Stimulated activated CD4-positive, alpha-beta T cell treated with anti-CD3 and anti-CD28 coated beads, Interleukin-1b, Interleukin-23, amount 100 ng/mL, for 4 hours (primary cell): ENCODE measurements at regions not wholly inside any gene's neighbourhood (a gene's known extent, or its start where the extent isn't known, plus 50 kb on each side); places are given as distances from the start of the nearest gene placed in this dataset.

Experiments used
- DNase-seq, 2 donors: peaks; one replicate each; pipeline ENCODE4 v3.0.0-alpha.2; 2020; ENCODE audit warnings: low read depth in 2 of 2

GRCh38 chr7:50962962-50963374 lies 180.3 kb upstream of the GRB10 start:
- DNase-seq: no peak

DNA sequence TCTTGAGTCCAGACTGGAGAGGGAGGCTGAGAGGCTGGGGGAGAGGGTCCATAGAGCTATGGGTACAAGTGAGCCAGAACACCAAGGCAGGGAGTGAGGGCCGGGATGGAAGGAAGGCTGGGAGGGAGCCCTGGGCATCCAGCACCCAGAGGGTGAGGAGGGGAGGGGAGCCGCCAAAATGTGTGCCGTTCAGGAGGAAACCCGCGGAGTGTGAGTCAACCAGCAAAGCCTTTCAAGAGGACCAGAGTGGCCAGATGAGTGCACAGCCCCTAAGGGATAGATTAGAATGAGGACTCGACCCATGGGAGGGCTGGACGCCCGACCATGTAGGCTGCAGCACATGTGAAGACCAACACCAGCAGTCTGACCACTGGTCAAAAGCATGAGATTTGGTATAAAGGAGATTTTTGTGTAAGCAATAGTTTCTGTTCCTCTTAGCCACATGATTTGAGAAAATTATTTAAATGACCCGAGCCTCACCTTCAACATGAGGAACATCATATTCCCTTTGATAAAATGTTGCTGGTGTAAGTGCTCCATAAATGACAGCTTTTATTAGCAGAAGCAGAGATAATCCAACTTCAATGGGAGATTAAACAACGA lies 179.7 kb upstream of the GRB10 start:
- no peak for DNase-seq

DNA sequence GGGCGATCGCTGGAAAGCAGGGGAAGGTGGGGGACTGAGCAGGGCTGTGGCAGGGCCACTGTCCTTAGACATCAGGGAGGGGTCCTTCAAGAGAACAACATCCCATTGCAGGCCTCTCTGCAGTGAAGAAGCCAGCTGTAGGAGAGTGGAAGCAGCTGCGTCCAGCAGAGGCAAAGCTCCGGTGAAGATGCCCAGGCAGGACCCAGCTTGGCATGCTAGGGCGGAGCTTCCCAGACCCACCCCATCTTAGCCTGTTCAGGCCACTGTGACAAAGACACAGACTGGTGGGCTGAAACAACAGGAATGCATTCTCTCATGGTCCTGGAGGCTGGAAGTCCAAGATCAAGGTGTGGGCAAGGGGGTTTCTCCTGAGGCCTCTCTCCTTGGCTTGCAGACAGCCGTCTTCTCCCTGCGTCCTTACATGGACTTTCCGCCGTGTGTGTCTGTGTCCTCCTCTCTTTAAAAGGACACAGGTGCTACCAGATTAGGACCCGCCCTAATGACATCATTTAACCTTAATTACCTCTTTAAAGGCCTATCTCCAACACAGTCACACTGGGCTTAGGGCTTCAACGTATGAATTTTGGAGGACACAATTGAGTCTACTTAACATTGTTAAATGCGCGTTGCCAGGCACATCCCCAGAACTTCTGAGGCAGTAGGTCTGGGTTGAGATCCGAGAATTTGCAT lies 178.1 kb upstream of the GRB10 start:
- no peak for DNase-seq

- DNase-seq: no peak
These were observed 177.3 kb upstream of the GRB10 start for GRCh38 chr7:50959991-50960390.

- DNase-seq: no peak
These were observed 176.9 kb upstream of the GRB10 start for GRCh38 chr7:50959560-50959959.

DNA sequence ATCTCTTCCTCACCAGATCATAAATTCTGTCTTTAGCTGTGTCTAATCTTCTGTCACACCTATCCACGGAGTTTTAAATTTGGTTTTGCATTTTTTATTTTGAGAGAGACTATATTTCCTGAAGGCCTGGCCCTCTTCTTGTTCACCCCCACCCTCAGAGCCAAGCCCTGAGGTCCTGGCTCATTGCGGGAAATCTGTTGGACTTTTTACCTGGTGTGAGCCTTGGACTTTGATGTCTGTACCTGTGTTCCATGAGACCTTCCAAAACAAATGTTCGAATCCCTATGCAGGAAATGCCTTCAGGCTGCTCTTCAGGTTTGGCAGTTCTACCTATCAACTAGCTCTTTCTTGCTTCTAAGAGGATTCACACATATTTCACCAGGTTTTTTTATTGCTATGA lies 175.2 kb upstream of the GRB10 start:
- DNase-seq: no peak

DNA sequence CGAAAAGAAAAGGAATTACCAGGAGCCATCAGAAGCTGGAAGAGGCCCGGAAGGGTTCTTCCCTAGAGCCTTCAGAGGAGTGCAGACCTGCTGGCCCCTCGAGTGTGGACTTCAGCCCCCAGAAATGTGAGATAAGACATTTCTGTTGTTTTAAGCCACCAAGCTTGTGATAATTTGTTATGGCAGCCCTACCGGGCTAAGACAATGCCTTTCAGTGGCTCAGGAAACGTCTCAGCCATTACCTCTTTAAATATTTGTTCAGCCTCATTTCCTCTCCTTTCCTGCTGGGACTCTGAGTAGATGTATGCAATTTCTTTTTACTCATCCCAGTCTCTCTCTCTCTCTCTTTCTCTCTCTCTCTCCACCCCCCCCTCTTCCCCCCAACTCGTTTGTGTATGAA lies 174.7 kb upstream of the GRB10 start:
- DNase-seq: no peak

DNA sequence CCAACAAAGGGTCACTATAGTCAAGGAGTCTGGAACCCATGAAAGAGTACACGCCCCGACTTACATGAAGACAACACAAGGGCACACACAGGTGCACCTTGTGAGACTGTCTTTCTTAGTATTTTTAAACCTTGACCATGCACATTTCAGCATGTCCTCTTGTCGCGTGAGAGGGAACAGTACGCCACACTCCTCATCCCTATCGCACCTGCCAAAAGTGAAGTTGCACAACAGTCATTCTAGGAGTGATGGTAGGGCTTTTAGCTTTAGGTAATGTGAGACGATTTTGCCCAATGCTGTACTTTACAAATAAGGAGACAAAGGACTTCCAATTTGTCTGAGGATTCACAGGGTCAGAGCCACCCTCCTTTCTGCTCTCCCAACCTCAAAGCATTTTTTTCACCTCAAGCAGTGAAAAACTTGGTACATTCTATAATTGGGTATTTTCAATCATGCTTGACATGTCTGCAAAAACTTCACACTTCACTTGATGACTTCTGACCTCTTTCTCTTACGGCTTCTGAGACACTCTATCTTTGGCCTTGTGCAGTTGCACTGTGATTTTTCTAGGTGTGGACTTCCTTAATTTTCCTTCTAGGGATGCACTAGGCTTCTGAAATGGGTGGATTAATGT lies 173.9 kb upstream of the GRB10 start:
- no peak for DNase-seq

DNA sequence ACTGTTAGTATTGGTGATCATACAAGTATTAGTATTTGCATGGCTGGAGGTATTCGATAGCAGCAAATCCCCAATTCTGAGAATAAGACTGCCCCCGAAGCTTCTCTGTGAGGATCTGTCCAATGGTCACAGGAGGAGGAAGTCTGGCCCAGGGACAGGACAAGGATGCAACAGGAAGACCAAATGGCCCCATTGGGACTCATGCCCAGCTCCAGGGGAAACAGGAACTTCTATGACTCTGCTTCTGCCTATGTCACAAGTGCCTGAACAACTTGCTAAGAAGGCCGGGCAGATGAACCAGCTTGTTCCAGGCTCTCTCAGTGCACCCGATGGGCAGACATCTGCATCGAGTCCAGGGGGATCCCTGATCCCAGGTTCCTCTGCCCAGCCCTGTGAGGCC lies 172.0 kb upstream of the GRB10 start:
- DNase-seq: no peak

DNA sequence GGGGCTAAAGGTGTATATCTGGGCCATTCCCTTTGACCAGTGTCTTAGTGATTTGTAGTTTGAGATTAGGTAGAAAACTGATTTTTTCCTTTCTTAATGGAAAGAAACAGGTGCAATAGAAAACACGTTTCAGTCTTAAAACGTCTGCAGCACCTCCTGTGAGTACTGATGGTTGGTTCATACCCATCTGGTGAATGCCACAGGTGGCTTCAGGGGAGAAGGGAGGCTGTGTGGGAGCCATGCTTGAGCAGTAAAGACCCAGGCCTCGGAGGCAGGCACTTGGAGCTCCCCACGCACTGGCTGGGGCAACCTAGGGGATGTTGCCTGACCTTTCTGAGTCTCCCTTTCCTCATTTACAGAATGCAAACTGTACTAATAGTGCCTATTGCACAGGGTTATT lies 171.5 kb upstream of the GRB10 start:
- no peak for DNase-seq

DNA sequence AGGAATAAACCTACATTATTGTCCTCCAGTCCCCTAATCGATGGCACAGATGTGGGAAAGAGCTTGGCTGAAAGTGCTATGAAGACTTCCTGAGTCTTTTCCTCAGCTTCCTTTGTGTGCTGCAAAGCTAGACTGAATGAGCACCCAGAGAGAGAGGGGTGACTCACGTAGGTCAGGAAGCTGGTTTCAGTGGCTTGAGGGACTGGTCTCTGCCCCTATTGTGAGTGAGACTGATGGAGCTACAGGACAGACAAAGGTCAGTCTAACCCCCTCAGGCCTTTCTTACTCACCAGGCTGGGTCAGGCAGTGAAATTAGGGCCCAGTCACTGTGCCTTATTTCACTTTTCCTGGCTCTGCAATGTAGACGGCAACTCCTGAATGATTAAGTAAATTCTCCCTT lies 171.1 kb upstream of the GRB10 start:
- no peak for DNase-seq

DNA sequence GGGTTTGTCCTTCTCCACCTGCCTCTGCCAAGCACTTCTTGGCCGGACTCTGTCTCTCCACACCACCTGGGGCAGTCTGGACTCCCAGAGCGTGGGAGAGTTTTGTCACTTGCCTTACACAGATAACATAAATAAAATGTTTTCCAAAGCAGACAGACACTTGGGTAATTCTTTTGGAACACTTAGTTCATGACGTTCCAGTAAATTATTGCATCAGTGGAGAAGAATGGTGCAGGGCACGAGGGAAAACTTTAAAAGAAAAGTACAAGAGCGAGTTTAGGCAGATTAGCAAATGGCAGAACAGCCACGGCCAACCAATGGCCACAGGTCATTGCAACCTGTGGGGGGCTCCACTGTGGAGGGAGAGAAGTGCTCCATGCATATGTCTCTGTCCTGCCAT lies 170.6 kb upstream of the GRB10 start:
- no peak for DNase-seq

GRCh38 chr7:50952544-50952943 lies 169.8 kb upstream of the GRB10 start:
- DNase-seq: no peak

GRCh38 chr7:50952120-50952519 lies 169.4 kb upstream of the GRB10 start:
- DNase-seq: no peak

DNA sequence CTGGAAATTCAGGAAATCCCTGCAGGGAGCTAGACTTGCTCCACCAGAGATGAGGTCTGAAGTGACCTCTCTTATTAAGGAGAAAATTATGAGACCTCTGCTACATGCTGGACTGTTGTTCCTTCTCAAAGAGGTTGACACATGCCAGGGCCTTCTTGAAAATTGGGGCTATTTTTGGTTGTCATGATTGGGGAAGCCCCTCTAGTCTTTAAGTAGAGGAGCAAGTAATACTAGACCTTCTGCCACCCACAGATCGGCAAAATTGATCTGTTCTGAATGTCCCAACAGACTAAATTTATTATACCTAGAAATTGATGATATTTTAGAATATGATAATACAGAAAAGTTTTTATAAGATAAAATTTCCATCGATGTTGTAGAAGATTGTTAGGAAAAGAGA lies 160.8 kb upstream of the GRB10 start:
- DNase-seq: no peak

GRCh38 chr7:50941525-50941924 lies 158.8 kb upstream of the GRB10 start:
- DNase-seq: no peak

GRCh38 chr7:50940621-50941020 lies 157.9 kb upstream of the GRB10 start:
- no peak for DNase-seq

DNA sequence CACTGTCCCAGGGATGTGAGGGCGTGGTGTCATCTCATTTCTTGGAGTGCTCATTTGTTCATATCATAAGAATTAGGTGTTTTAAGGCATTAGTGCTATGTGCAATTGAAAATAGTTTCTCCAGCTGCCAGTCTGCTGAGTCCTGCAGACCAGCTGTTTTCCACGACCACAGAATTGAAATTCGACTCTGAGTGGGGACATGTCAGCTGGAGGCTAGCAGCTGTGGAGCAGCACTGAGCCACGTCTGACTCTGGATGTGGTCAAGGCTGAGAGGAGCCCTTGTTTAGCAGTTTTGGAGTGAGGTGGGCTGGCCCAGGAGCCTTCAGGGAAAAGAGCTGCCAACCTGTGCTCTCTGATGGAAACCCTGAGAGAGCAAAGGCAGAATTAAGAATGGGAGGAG lies 156.3 kb upstream of the GRB10 start:
- no peak for DNase-seq

GRCh38 chr7:50937727-50938126 lies 155.0 kb upstream of the GRB10 start:
- DNase-seq: no peak

- no peak for DNase-seq
These were observed 143.4 kb upstream of the GRB10 start for GRCh38 chr7:50926049-50926448.

DNA sequence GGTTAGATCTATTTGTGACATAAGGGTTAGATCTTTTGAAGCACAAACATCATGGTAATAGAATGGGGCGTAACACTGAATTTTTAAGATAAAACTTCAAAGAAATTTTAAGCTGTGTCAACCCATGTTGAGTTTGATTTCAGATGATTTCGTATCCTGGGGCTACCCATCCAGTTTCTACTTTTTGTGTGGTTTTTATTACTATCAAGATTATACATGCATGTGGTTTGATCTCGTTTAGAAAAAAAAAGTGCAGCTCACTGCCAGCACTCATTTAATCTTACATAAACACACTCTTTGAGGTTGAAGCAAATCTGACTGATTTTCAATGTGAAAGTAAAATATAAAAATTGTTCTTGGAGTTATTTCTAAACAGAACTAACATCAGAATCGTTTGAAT lies 140.8 kb upstream of the GRB10 start:
- no peak for DNase-seq

GRCh38 chr7:50921114-50921813 lies 138.6 kb upstream of the GRB10 start:
- peak; percentile 9 to 30 for DNase-seq
